SK-N-SH treated with all-trans-retinoic acid at 6 μM for 48 hours (cell line): ENCODE measurements at regions not wholly inside any gene's neighbourhood (a gene's known extent, or its start where the extent isn't known, plus 50 kb on each side); places are given as distances from the start of the nearest gene placed in this dataset.

Experiments
- ATAC-seq: fragments of 200-7000 bp; cut with Tn5 transposase; 3 replicates; pipeline ENCODE4 v1.9.1; 2020; ENCODE audit warnings: mild to moderate bottlenecking, moderate library complexity
- ARNTL ChIP-seq: fragments of 450-650 bp; formaldehyde crosslinking; IDR thresholded peaks from 2 replicates; pipeline ENCODE4 v1.5.0; 2020; ENCODE audit warnings: low read depth, mild to moderate bottlenecking, moderate library complexity, borderline replicate concordance
- BACH2 ChIP-seq: fragments of 250-450 bp; sonication (Bioruptor Pico); IDR thresholded peaks from 2 replicates; pipeline ENCODE4 v1.9.0; 2021; ENCODE audit warnings: mild to moderate bottlenecking, borderline replicate concordance
- CSDC2 ChIP-seq: fragments of 250-450 bp; sonication (Bioruptor Pico); IDR thresholded peaks from 2 replicates; pipeline ENCODE4 v1.5.0; 2020; ENCODE audit warnings: mild to moderate bottlenecking, moderate library complexity
- ESRRG ChIP-seq: fragments of 250-450 bp; sonication (Bioruptor Pico); IDR thresholded peaks from 2 replicates; pipeline ENCODE4 v1.6.1; 2021; ENCODE audit warnings: mild to moderate bottlenecking
- GLIS3 ChIP-seq: fragments of 250-450 bp; sonication (Bioruptor Pico); IDR thresholded peaks from 2 replicates; pipeline ENCODE4 v1.5.0; 2020; ENCODE audit warnings: mild to moderate bottlenecking, moderate library complexity
- ISL1 ChIP-seq: fragments of 250-450 bp; sonication (Bioruptor Pico); IDR thresholded peaks from 2 replicates; pipeline ENCODE4 v2.1.2; 2022; ENCODE audit warnings: mild to moderate bottlenecking, moderate library complexity
- OSR1 ChIP-seq: fragments of 250-450 bp; sonication (Bioruptor Pico); IDR thresholded peaks from 2 replicates; pipeline ENCODE4 v1.8.0; 2022; ENCODE audit warnings: moderate library complexity, mild to moderate bottlenecking, inconsistent platforms
- RARB ChIP-seq: fragments of 250-450 bp; sonication (Bioruptor Pico); IDR thresholded peaks from 2 replicates; pipeline ENCODE4 v1.8.0; 2021; ENCODE audit warnings: mild to moderate bottlenecking, moderate library complexity
- SNAI2 ChIP-seq: fragments of 250-450 bp; sonication (Bioruptor Pico); IDR thresholded peaks from 2 replicates; pipeline ENCODE4 v1.5.0; 2020; ENCODE audit warnings: mild to moderate bottlenecking, moderate library complexity
- TCF4 ChIP-seq: fragments of 250-450 bp; sonication (Bioruptor Pico); IDR thresholded peaks from 2 replicates; pipeline ENCODE4 v1.8.0; 2021; ENCODE audit warnings: mild to moderate bottlenecking, moderate library complexity, borderline replicate concordance
- TOX ChIP-seq: fragments of 250-450 bp; sonication (Bioruptor Pico); IDR thresholded peaks from 2 replicates; pipeline ENCODE4 v1.8.0; 2021; ENCODE audit warnings: mild to moderate bottlenecking, moderate library complexity, borderline replicate concordance
- ZC3H10 ChIP-seq: fragments of 250-450 bp; sonication (Bioruptor Pico); IDR thresholded peaks from 2 replicates; pipeline ENCODE4 v1.5.1; 2021; ENCODE audit warnings: mild to moderate bottlenecking, moderate library complexity
- ZFP3 ChIP-seq: fragments of 250-450 bp; sonication (Bioruptor Pico); IDR thresholded peaks from 2 replicates; pipeline ENCODE4 v1.5.0; 2020; ENCODE audit warnings: mild to moderate bottlenecking, moderate library complexity
- ZFP30 ChIP-seq: fragments of 450-650 bp; formaldehyde crosslinking; IDR thresholded peaks from 2 replicates; pipeline ENCODE4 v1.5.0; 2022; ENCODE audit warnings: mild to moderate bottlenecking, moderate library complexity
- ZNF565 ChIP-seq: fragments of 450-650 bp; formaldehyde crosslinking; conservative IDR thresholded peaks from 2 replicates; pipeline ENCODE4 v1.5.0; 2020; ENCODE audit warnings: low read depth, mild to moderate bottlenecking, moderate library complexity
- ZNF70 ChIP-seq: fragments of 450-650 bp; formaldehyde crosslinking; IDR thresholded peaks from 2 replicates; pipeline ENCODE4 v1.5.0; 2020; ENCODE audit warnings: mild to moderate bottlenecking, moderate library complexity
- ZNF8 ChIP-seq: fragments of 450-650 bp; formaldehyde crosslinking; IDR thresholded peaks from 2 replicates; pipeline ENCODE4 v1.5.0; 2020; ENCODE audit warnings: mild to moderate bottlenecking, moderate library complexity
- TF ChIP-seq, protein P1 (sequence below): fragments of 250-450 bp; sonication (Bioruptor Pico); IDR thresholded peaks from 2 replicates; pipeline ENCODE4 v1.5.1; 2020; ENCODE audit warnings: low read depth, mild to moderate bottlenecking, moderate library complexity
- TF ChIP-seq, protein P2 (sequence below): fragments of 250-450 bp; sonication (Bioruptor Pico); IDR thresholded peaks from 2 replicates; pipeline ENCODE4 v1.5.1; 2021; ENCODE audit warnings: mild to moderate bottlenecking, moderate library complexity
- TF ChIP-seq, protein P3 (sequence below): fragments of 250-450 bp; sonication (Bioruptor Pico); IDR thresholded peaks from 2 replicates; pipeline ENCODE4 v1.8.0; 2021; ENCODE audit warnings: low read depth, mild to moderate bottlenecking, moderate library complexity, borderline replicate concordance
- TF ChIP-seq, protein P4 (sequence below): fragments of 250-450 bp; sonication (Bioruptor Pico); IDR thresholded peaks from 2 replicates; pipeline ENCODE4 v1.5.0; 2020; ENCODE audit warnings: mild to moderate bottlenecking, moderate library complexity
- TF ChIP-seq, protein P5 (sequence below): fragments of 250-450 bp; sonication (Bioruptor Pico); IDR thresholded peaks from 2 replicates; pipeline ENCODE4 v1.8.0; 2020; ENCODE audit warnings: mild to moderate bottlenecking, moderate library complexity, borderline replicate concordance

DNA sequence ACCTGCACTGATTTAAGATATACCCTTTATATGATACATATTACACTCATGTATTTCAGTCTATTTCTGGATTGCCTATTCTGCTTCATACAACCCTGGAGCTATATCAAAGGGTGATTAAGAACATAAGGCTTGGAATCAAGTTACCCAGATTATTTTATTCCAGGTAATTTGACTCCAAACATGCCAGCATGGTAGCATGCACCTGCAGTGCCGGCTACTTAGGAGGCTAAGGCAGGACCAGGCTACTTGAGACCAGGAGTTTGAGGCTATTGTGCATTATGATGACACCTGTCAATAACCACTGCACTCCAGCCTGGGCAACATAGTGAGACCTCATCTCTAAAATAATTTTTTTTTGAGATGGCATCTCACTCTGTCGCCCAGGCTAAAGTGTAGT is 50.4 kb upstream of the NEO1 start:
- TF ChIP-seq CSDC2 (CRISPR knock-in tag), result no peak
- TF ChIP-seq, protein P1, sequence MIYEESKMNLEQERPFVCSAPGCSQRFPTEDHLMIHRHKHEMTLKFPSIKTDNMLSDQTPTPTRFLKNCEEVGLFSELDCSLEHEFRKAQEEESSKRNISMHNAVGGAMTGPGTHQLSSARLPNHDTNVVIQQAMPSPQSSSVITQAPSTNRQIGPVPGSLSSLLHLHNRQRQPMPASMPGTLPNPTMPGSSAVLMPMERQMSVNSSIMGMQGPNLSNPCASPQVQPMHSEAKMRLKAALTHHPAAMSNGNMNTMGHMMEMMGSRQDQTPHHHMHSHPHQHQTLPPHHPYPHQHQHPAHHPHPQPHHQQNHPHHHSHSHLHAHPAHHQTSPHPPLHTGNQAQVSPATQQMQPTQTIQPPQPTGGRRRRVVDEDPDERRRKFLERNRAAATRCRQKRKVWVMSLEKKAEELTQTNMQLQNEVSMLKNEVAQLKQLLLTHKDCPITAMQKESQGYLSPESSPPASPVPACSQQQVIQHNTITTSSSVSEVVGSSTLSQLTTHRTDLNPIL (CRISPR knock-in tag), result no peak
- no peak for TF ChIP-seq TOX
- TF ChIP-seq ZNF8 (CRISPR knock-in tag), result no peak
- ATAC-seq, result no peak

DNA sequence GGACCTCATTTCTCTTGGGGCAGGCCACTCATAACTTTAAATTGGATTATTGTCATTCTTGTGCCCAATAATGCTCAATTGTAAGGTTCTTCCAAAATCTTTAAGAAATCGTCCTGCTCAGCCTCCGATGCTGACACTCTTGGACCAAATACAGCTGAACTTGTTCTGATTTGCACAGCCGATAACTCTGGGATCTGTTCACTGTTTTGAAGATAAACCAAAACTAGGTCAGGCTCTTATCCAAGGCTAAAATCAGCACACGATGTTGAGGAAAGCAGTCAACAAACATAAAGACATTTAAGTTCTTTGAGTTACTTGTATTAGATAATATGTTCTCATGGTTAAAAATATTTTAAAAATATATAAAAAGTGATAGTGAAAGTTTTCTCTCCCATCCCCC is 52.0 kb upstream of the NEO1 start:
- TF ChIP-seq RARB (no peak), SNAI2 (no peak), ZFP30 (CRISPR knock-in tag) (no peak), ZNF565 (CRISPR knock-in tag) (no peak), ESRRG (CRISPR knock-in tag) (no peak), ZC3H10 (CRISPR knock-in tag) (no peak), GLIS3 (CRISPR knock-in tag) (no peak), BACH2 (CRISPR knock-in tag) (no peak), OSR1 (CRISPR knock-in tag) (no peak), CSDC2 (CRISPR knock-in tag) (no peak), ISL1 (no peak), ARNTL (CRISPR knock-in tag) (no peak), TOX (no peak), TCF4 (CRISPR knock-in tag) (no peak)
- TF ChIP-seq, protein P1 (CRISPR knock-in tag), result no peak
- TF ChIP-seq, protein P2, sequence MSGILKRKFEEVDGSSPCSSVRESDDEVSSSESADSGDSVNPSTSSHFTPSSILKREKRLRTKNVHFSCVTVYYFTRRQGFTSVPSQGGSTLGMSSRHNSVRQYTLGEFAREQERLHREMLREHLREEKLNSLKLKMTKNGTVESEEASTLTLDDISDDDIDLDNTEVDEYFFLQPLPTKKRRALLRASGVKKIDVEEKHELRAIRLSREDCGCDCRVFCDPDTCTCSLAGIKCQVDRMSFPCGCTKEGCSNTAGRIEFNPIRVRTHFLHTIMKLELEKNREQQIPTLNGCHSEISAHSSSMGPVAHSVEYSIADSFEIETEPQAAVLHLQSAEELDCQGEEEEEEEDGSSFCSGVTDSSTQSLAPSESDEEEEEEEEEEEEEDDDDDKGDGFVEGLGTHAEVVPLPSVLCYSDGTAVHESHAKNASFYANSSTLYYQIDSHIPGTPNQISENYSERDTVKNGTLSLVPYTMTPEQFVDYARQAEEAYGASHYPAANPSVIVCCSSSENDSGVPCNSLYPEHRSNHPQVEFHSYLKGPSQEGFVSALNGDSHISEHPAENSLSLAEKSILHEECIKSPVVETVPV, result no peak
- TF ChIP-seq, protein P3, sequence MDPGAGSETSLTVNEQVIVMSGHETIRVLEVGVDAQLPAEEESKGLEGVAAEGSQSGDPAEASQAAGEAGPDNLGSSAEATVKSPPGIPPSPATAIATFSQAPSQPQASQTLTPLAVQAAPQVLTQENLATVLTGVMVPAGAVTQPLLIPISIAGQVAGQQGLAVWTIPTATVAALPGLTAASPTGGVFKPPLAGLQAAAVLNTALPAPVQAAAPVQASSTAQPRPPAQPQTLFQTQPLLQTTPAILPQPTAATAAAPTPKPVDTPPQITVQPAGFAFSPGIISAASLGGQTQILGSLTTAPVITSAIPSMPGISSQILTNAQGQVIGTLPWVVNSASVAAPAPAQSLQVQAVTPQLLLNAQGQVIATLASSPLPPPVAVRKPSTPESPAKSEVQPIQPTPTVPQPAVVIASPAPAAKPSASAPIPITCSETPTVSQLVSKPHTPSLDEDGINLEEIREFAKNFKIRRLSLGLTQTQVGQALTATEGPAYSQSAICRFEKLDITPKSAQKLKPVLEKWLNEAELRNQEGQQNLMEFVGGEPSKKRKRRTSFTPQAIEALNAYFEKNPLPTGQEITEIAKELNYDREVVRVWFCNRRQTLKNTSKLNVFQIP (CRISPR knock-in tag), result no peak
- TF ChIP-seq, protein P4, sequence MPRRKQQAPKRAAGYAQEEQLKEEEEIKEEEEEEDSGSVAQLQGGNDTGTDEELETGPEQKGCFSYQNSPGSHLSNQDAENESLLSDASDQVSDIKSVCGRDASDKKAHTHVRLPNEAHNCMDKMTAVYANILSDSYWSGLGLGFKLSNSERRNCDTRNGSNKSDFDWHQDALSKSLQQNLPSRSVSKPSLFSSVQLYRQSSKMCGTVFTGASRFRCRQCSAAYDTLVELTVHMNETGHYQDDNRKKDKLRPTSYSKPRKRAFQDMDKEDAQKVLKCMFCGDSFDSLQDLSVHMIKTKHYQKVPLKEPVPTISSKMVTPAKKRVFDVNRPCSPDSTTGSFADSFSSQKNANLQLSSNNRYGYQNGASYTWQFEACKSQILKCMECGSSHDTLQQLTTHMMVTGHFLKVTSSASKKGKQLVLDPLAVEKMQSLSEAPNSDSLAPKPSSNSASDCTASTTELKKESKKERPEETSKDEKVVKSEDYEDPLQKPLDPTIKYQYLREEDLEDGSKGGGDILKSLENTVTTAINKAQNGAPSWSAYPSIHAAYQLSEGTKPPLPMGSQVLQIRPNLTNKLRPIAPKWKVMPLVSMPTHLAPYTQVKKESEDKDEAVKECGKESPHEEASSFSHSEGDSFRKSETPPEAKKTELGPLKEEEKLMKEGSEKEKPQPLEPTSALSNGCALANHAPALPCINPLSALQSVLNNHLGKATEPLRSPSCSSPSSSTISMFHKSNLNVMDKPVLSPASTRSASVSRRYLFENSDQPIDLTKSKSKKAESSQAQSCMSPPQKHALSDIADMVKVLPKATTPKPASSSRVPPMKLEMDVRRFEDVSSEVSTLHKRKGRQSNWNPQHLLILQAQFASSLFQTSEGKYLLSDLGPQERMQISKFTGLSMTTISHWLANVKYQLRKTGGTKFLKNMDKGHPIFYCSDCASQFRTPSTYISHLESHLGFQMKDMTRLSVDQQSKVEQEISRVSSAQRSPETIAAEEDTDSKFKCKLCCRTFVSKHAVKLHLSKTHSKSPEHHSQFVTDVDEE (CRISPR knock-in tag), result no peak
- TF ChIP-seq, protein P5, sequence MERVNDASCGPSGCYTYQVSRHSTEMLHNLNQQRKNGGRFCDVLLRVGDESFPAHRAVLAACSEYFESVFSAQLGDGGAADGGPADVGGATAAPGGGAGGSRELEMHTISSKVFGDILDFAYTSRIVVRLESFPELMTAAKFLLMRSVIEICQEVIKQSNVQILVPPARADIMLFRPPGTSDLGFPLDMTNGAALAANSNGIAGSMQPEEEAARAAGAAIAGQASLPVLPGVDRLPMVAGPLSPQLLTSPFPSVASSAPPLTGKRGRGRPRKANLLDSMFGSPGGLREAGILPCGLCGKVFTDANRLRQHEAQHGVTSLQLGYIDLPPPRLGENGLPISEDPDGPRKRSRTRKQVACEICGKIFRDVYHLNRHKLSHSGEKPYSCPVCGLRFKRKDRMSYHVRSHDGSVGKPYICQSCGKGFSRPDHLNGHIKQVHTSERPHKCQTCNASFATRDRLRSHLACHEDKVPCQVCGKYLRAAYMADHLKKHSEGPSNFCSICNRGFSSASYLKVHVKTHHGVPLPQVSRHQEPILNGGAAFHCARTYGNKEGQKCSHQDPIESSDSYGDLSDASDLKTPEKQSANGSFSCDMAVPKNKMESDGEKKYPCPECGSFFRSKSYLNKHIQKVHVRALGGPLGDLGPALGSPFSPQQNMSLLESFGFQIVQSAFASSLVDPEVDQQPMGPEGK, result no peak
- no peak for ATAC-seq

DNA sequence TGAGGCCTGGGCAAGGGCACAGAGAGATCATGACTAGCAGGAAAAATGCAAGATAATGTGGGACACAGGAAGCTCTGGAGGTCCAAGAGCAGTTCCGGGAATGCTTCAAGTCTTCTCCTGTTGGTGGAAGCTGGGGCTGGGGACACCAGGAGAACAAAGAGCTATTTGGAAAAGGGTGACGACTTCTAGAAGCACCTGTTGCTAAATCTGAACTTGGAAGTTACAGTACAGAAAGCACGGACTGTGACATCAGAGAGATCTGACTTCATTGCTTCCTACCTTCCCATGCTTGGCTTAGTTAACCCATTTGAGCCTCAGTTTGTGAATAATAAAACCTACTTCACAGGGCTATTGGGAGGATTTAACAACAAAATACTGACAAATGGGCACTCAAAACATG is 52.7 kb upstream of the NEO1 start:
- ATAC-seq, result no peak
- TF ChIP-seq CSDC2 (CRISPR knock-in tag) (no peak), ZNF8 (CRISPR knock-in tag) (no peak), BACH2 (CRISPR knock-in tag) (no peak), SNAI2 (no peak), ZFP3 (CRISPR knock-in tag) (no peak), OSR1 (CRISPR knock-in tag) (no peak), GLIS3 (CRISPR knock-in tag) (no peak), ARNTL (CRISPR knock-in tag) (no peak), ISL1 (no peak), ZNF70 (CRISPR knock-in tag) (no peak)
- TF ChIP-seq, protein P1 (CRISPR knock-in tag), result no peak
- TF ChIP-seq, protein P2, result no peak
- TF ChIP-seq, protein P3 (CRISPR knock-in tag), result no peak
